HepG2 (cell line): ENCODE measurements at regions not wholly inside any gene's neighbourhood (a gene's known extent, or its start where the extent isn't known, plus 50 kb on each side); places are given as distances from the start of the nearest gene placed in this dataset.

Experiments used
- CBX1 ChIP-seq: IDR thresholded peaks from one replicate; pipeline ENCODE4 v1.6.1; 2016; ENCODE audit warnings: antibody characterized with exemption, low read depth
- CHD4 ChIP-seq: fragments of 200-600 bp; sonication (generic); IDR thresholded peaks from 2 replicates; pipeline ENCODE4 v1.7.0; 2017; ENCODE audit warnings: mild to moderate bottlenecking, low read length, borderline replicate concordance
- EP300 ChIP-seq, 3 experiments: sonication (generic) in 1 of 3; formaldehyde crosslinking in 1 of 3; IDR thresholded peaks; 2 replicates each; pipeline versions ENCODE4 v1.5.1 to v1.6.1; 2011 to 2020; ENCODE audit warnings: low read depth in 2 of 3, low read length in 2 of 3, borderline replicate concordance in 1 of 3, improper control_type of control experiment in 1 of 3, mild to moderate bottlenecking in 1 of 3, missing genetic modification reagents in 1 of 3, moderate library complexity in 1 of 3
- FOXO1 ChIP-seq: sonication (generic); formaldehyde crosslinking; IDR thresholded peaks from 2 replicates; pipeline ENCODE4 v1.4.0; 2020; ENCODE audit warnings: missing genetic modification reagents
- GPN1 ChIP-seq: sonication (generic); formaldehyde crosslinking; IDR thresholded peaks from 2 replicates; pipeline ENCODE4 v1.5.1; 2020; ENCODE audit warnings: missing genetic modification reagents, borderline replicate concordance
- HOXA7 ChIP-seq: sonication (generic); formaldehyde crosslinking; IDR thresholded peaks from 2 replicates; pipeline ENCODE4 v1.8.1; 2022; ENCODE audit warnings: mild to moderate bottlenecking, missing genetic modification reagents, moderate library complexity
- KLF15 ChIP-seq: sonication (generic); formaldehyde crosslinking; IDR thresholded peaks from 2 replicates; pipeline ENCODE4 v1.8.1; 2023; ENCODE audit warnings: borderline replicate concordance, mild to moderate bottlenecking, inconsistent platforms, missing genetic modification reagents, mixed read lengths
- KMT2B ChIP-seq: IDR thresholded peaks from 2 replicates; pipeline ENCODE4 v1.6.1; 2016; ENCODE audit warnings: missing genetic modification reagents, missing compliant biosample characterization
- MAZ ChIP-seq, 2 experiments: sonication (generic) in 1 of 2; formaldehyde crosslinking in 1 of 2; IDR thresholded peaks; 2 replicates each; pipeline versions ENCODE4 v1.5.0 to v1.6.1; 2012 to 2020; ENCODE audit warnings: low read depth in 2 of 2, mild to moderate bottlenecking in 2 of 2, borderline replicate concordance in 1 of 2, improper control_type of control experiment in 1 of 2, low read length in 1 of 2, missing genetic modification reagents in 1 of 2, moderate library complexity in 1 of 2
- MED13 ChIP-seq: sonication (generic); formaldehyde crosslinking; IDR thresholded peaks from 2 replicates; pipeline ENCODE4 v1.5.0; 2020; ENCODE audit warnings: missing genetic modification reagents
- PHF20 ChIP-seq: sonication (generic); formaldehyde crosslinking; IDR thresholded peaks from 2 replicates; pipeline ENCODE4 v1.5.0; 2020; ENCODE audit warnings: mild to moderate bottlenecking, missing genetic modification reagents
- POGZ ChIP-seq: sonication (generic); formaldehyde crosslinking; IDR thresholded peaks from 2 replicates; pipeline ENCODE4 v1.4.0; 2020; ENCODE audit warnings: mild to moderate bottlenecking, missing genetic modification reagents
- SAP130 ChIP-seq: IDR thresholded peaks from 2 replicates; pipeline ENCODE4 v1.6.1; 2016; ENCODE audit warnings: low read depth
- SIX4 ChIP-seq: sonication (generic); formaldehyde crosslinking; IDR thresholded peaks from 2 replicates; pipeline ENCODE4 v1.4.0; 2020; ENCODE audit warnings: missing genetic modification reagents
- SMYD3 ChIP-seq: sonication (generic); formaldehyde crosslinking; IDR thresholded peaks from 2 replicates; pipeline ENCODE4 v1.8.1; 2023; ENCODE audit warnings: mild to moderate bottlenecking, missing genetic modification reagents
- SP4 ChIP-seq: sonication (generic); formaldehyde crosslinking; IDR thresholded peaks from 2 replicates; pipeline ENCODE4 v1.8.1; 2023; ENCODE audit warnings: mild to moderate bottlenecking, missing genetic modification reagents
- STAT6 ChIP-seq: sonication (generic); formaldehyde crosslinking; IDR thresholded peaks from 2 replicates; pipeline ENCODE4 v1.4.0; 2020; ENCODE audit warnings: missing genetic modification reagents, mild to moderate bottlenecking, borderline replicate concordance
- TBP ChIP-seq: sonication (generic); formaldehyde crosslinking; IDR thresholded peaks from 2 replicates; pipeline ENCODE4 v1.5.0; 2020; ENCODE audit warnings: missing genetic modification reagents
- TBX2 ChIP-seq: sonication (generic); formaldehyde crosslinking; IDR thresholded peaks from 2 replicates; pipeline ENCODE4 v1.5.0; 2020; ENCODE audit warnings: missing genetic modification reagents, mild to moderate bottlenecking, borderline replicate concordance
- TEAD3 ChIP-seq: optimal IDR thresholded peaks from 2 replicates; pipeline ENCODE3; 2016; ENCODE audit warnings: borderline replicate concordance
- ZFP62 ChIP-seq: sonication (generic); formaldehyde crosslinking; IDR thresholded peaks from 2 replicates; pipeline ENCODE4 v1.4.0; 2020; ENCODE audit warnings: missing genetic modification reagents
- ZNF124 ChIP-seq: sonication (generic); formaldehyde crosslinking; IDR thresholded peaks from 2 replicates; pipeline ENCODE4 v1.4.0; 2020; ENCODE audit warnings: missing genetic modification reagents
- ZNF674 ChIP-seq: sonication (generic); formaldehyde crosslinking; IDR thresholded peaks from 2 replicates; pipeline ENCODE4 v1.5.0; 2020; ENCODE audit warnings: low read depth, mild to moderate bottlenecking, missing genetic modification reagents
- ZNF782 ChIP-seq: sonication (generic); formaldehyde crosslinking; IDR thresholded peaks from 2 replicates; pipeline ENCODE4 v1.4.0; 2020; ENCODE audit warnings: missing genetic modification reagents, mild to moderate bottlenecking, borderline replicate concordance
- TF ChIP-seq, protein P1 (sequence below): sonication (generic); formaldehyde crosslinking; IDR thresholded peaks from 2 replicates; pipeline ENCODE4 v1.9.0; 2021; ENCODE audit warnings: missing genetic modification reagents, mild to moderate bottlenecking, borderline replicate concordance

DNA sequence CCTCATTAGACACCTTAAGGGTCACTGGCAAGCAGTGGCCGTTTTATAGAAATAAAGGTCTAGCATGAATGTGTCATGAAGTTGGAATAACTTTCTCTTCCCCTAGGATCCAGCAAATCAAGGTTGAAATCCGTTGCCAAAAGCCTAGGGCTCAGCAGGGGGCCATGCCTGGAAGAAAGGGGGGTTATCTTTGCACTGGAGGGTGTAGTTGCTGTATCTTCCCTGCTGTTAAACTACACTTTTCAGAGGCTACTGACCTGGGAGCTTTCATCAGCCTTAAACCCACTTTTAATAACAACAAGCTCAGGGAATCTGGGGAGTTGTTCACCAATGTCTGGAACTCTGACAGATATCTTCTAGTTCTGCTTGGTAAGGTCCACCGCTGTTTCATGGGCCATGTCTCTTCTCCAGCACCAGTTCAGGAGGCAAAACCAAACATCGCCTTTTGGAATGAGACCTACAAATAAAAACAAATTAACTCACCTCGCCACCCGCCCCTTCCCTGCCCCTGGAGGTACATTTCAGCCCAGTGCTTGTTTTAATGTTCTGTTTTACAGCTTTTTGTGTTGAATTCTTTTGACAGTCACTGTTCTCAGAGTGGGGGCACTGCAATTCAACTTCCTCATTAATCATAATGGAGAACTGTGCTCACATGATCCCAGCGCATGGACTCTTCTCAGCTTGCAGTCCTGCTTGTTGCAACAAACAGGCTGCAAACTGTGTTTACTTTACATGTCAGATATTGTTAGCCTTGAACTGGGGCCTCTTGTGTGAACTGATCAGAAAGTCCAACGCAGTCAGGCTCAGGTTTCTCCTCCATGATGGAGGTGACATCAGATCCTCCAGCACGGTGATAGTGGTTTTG lies 508.7 kb downstream of the KCNJ2 start (continued):
- TF ChIP-seq PHF20 (CRISPR knock-in tag) (peak; percentile 43; the same call in 1 of the 2 replicates), KLF15 (CRISPR knock-in tag) (no peak), TBX2 (CRISPR knock-in tag) (peak; percentile 67; the same call in 1 of the 2 replicates), MAZ (IDR thresholded peaks at IDR 0.05; ENCODE audit: borderline replicate concordance, low read depth, low read length) (no peak), MAZ (CRISPR knock-in tag; IDR thresholded peaks at IDR 0.05; ENCODE audit: low read depth) (peak; percentile 38; the same call in 1 of the 2 replicates), STAT6 (CRISPR knock-in tag) (no peak), SAP130 (CRISPR knock-in tag) (peak; percentile 59), POGZ (peak; percentile 93), MED13 (CRISPR knock-in tag) (no peak), KMT2B (CRISPR knock-in tag) (no peak), SMYD3 (CRISPR knock-in tag) (no peak), SIX4 (peak; percentile 98), TBP (no peak), EP300 (IDR thresholded peaks at IDR 0.05; ENCODE audit: low read depth in 2 of 2, low read length in 2 of 2) (peak; percentile 71 to 82; a peak in 2 of 4 replicates), EP300 (CRISPR knock-in tag; IDR thresholded peaks at IDR 0.05; ENCODE audit: borderline replicate concordance) (peak; percentile 65; the same call in 1 of the 2 replicates), FOXO1 (peak; percentile 74; the same call in 1 of the 2 replicates), HOXA7 (no peak), ZNF782 (CRISPR knock-in tag) (no peak; the same call in 1 of the 2 replicates), TEAD3 (CRISPR knock-in tag) (peak; percentile 55), ZNF674 (no peak), CBX1 (peak; percentile 65), ZNF124 (CRISPR knock-in tag) (no peak), CHD4 (no peak), GPN1 (CRISPR knock-in tag) (no peak), SP4 (CRISPR knock-in tag) (no peak), ZFP62 (CRISPR knock-in tag) (no peak)
- TF ChIP-seq, protein P1, sequence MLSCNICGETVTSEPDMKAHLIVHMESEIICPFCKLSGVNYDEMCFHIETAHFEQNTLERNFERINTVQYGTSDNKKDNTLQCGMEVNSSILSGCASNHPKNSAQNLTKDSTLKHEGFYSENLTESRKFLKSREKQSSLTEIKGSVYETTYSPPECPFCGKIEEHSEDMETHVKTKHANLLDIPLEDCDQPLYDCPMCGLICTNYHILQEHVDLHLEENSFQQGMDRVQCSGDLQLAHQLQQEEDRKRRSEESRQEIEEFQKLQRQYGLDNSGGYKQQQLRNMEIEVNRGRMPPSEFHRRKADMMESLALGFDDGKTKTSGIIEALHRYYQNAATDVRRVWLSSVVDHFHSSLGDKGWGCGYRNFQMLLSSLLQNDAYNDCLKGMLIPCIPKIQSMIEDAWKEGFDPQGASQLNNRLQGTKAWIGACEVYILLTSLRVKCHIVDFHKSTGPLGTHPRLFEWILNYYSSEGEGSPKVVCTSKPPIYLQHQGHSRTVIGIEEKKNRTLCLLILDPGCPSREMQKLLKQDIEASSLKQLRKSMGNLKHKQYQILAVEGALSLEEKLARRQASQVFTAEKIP (CRISPR knock-in tag), result no peak
